Left hindlimb (tissue), 1 donor: ENCODE measurements at regions not wholly inside any gene's neighbourhood (a gene's known extent, or its start where the extent isn't known, plus 50 kb on each side); places are given as distances from the start of the nearest gene placed in this dataset.
"Not testable (repeated sequence)": the region's sequence is repeated elsewhere in the genome, so short reads cannot be mapped to it uniquely, and the experiment has no call there.

ENCODE experiments used
- DNase-seq: peaks from one replicate; pipeline ENCODE4 v3.0.0-alpha.2; 2018

DNA sequence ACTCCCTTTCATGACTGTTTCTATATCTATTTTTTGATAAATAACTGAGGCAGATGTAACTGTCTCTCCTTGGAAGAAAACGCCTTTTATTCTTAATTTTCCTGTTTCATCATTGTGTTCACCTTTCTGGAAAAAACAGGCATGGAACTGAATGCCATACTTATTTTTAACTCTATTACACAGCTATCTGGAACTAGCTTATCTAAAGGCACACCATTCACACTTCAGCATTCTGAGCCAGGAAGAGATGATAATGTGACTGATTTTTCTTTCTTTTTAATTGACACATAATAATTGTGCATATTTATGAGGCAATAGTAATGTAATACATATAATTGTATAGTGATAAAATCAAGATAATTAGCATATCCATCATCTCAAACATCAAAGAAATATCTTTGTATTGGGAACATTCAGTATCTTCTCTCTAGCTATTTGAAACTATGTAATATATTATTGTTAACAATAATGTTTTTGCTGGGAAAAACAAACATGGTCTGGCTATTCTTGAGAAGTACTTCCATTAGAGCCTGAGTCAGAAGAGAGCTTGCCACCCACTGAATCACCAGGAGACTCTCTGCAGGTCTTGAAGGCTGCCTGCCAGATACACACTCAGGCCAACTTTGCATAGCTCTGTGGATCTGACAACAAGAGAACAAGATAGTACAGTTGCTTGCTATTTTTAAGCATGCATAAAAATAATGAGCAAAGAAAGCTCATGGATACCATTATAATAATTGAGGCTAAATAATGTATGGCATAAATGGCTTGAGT, 501.0 kb upstream of the EDIL3 start:
- DNase-seq: no peak

DNA sequence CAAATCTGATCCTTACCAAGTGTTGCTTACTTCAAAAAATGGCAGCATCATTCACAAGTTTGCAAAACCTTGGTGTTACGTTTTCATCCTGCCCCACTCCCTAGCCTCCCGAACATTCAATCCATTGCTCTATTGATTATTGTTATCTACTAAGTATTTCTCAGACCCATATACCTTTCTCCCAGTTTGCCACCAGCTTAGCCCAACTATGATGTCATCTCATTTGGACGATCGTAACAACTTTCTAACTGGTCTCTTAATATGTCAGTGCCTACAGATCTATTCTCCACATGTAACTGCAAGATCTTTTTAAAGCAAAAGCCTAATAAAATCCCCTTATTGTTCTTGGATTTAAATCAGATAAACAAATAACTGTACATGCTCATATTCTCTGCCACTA, 497.1 kb upstream of the EDIL3 start:
- DNase-seq: no peak

DNA sequence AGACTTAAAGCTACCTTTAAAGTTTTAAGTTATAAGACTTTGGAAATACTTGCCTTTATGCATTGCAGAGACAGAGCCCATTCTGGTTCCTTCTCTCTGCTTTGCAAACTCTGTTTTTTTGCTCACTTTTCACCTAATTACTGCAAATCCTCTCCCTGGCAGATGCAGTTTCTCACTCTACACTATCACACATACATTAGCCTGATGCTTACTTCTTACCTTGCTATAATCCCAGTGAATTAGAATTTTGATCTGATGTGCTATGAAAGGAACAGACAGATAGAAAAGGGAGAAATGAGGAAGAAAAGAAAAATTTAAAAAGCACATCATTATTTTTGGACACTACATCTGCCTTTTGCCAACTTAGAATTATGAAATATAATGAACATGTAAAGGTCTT, 489.5 kb upstream of the EDIL3 start:
- no peak for DNase-seq

DNA sequence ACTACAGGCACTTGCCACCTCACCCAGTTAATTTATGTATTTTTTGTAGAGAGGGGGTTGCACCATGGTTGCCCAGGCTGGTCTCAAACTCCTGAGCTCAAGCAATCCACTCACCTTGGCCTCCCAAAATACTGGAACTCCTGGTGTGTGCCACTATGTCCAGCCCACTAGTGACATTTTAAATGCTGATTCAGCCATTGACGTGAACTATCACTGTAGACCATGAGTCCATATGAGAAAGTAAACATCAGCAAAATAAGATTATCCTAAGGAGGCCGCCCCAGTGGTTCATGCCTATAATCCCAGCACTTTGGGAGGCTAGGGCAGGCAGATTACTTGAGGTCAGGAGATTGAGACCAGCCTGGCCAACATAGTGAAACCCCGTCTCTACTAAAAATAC, 488.1 kb upstream of the EDIL3 start:
- no peak for DNase-seq

DNA sequence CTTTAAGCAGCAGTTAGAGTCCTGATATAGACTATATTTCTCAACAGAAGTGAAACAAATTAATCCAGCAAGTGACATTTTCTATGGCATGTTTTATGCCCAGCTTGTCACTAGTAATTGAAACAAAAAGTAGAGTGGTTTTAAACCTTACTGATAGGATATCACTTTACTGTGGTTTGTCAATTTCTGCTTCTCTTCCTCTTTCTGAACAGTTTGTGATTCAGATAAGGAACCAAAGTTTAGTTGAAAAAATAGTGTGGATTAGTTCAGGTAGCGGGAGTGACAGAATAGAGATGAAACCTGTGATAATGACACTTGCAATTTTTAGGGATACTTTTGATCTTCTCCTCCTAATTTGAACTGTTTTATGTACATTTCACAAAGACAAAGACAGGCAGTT, 485.7 kb upstream of the EDIL3 start:
- DNase-seq: no peak

DNA sequence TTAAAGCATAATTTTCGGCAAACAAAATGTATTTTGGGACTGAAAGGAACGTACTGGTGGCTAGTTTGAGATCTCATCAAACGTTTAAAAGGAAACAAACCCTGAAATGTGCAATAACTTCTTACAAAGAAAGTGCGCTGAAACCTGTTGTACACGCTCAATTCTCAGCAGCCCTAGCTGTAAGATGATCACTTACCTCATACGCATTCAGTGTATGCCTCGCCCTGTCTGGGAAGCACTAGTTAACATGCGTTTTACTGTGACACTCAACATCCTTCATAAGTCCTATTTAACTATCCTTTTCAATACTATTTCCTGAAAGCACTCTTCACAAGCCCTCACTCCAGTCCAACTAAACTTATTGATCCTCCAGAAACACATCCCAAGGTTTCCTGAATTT, 485.0 kb upstream of the EDIL3 start:
- DNase-seq: no peak

DNA sequence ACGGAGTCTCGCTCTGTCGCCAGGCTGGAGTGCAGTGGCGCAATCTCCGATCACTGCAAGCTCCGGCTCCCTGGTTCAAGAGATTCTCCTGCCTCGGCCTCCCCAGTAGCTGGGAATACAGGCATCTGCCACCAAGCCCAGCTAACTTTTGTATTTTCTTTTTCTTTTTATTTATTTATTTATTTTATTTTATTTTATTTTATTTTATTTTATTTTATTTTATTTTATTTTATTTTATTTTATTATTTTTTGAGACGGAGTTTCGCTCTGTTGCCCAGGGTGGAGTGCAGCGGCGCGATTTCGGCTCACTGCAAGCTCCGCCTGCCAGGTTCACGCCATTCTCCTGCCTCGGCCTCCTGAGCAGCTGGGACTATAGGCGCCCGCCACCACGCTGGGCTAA, 479.3 kb upstream of the EDIL3 start:
- DNase-seq: not testable (repeated sequence)

DNA sequence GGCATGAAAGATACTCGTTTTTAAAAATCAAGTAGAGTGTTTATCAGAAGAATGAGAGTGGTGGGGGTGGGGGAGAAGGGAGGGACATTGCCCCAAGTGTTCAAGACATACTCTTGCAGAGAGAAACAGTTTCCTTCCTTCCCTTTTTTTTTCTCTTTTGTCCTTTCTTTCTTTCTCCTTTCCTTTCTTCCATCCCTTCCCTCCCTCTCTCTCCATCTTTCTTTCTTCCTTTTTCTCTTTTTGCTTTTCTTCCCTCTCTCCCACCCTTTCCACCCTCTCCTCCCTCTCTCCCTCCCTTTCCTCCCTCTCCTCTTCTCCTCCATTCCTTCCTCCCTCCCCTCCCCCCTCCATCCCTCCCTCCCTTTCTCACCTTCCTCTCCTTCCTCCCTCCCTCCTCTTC, 478.3 kb upstream of the EDIL3 start:
- DNase-seq: no peak

DNA sequence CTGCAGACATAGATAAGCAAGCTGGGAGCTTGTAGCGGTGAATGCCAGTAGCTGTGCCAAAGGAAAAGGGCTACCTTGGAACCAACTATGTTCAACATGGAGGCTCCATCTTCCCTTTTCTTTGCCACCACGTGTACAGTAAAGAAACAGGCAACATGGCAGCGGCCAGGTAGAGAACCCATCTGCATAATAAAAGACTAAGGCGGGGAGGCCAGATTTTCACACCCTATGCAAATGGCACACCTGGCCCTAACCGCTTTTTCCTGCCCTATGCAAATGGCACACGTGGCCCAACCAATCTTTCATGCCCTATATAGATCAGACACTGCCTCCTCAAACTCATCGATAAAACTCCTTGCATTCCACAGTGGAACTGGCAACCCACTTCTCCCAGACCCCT, 477.5 kb upstream of the EDIL3 start:
- no peak for DNase-seq

DNA sequence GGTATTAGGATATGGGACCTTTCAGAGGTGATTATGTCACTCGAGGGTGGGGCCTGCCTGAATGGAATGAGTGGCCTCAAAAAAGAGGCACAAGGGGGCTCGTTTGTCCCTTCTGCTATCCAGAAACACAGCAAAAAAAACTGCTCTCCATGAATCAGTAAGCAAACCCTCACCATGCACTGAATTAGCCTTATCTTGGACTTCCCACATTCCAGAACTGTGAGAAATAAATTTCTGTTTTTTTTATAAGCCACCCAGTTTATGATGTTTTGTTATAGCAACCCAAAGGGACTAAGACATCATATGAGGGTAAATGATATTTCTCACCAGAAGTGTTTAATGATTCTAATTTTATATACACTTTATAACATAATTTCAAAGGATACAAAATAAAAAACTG, 476.6 kb upstream of the EDIL3 start:
- no peak for DNase-seq

DNA sequence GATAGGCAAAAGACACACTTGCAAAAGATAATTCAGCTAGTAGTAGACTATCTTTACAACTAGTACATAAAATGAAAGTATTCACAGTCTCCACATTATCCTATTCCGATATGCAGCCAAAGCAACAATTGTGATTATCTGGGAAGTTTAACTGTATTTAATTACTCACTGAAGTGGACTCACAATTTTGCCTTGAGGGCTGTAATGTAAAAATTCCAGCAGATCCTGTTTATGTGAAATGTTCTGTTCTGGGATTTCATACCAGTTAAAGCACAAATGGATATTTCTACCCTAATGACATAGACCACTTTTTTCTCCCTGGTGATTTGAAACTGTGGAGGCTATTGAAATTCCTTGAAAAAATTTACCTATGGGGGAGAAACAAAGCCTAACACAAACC, 474.4 kb upstream of the EDIL3 start:
- DNase-seq: no peak

DNA sequence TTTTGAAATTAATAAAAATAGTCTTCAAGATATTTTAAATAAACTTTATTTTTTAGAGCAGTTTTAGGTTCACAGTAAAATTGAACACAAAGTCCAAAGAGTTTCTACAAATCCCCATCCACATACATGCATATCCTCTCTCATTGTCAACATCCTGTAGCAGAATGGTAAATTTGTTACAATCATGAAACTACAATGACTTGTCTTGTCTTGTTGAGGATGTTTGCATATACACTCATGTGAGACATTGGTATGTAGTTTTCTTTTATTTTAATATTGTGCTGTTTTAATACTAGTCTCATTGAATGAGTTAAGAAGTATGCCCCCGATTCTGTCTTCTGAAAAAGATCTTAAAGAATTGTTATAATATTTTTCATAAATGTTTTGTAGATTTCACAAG, 447.0 kb upstream of the EDIL3 start:
- DNase-seq: no peak

DNA sequence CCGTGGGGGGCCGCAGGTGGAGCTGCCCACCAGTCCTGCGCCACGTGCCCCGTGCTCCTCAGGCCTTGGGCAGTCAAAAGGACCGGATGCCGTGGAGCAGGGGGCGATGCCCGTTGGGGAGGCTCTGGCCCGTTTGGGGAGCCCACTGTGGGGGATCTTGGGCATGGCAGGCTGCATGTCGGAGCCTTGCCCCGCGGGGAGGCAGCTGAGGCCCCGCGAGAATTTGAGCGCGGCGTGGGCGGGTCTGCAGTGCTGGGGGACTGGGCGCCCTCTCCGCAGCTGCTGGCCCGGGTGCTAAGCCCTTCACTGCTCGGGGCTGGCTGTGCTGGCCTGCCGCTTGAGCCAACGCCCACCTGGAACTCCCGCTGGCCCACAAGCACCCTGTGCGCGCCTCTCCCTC, 445.6 kb upstream of the EDIL3 start:
- DNase-seq: no peak

DNA sequence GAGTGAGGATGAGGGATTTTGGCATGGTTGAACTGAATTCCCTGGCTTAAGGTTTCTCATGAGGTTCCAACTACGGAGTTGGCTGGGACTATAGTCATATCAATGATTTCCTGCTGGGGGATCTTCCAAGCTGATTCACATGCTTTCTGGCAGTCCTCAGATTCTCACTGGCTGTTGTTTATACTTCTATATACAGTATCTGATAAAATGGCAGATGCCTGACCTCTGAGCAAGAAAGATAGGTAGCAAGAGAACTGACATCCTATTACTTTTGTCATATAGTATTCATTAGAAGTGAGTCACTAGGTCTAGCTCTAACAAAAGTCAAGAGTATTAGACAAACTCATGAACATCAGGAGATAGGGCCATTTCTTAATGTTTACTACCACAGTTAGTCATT, 440.9 kb upstream of the EDIL3 start:
- DNase-seq: no peak

DNA sequence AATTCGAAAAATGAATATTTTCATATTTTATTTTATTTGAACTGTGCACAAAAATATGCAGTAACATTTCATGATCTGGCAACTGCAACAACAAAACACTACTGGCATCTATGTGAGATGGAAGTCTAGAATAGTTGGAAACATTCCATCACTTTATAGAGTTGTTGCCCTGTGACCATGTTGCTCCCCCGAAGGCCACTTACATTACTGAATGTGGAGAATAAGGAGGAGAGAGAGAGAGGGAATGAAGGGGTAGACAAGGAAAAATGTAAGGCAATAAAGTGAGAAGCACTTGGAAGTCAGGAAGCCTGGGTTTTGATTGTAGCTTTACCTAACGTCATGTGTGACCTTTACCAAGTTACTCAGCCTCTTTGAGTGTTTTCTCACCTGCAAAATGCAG, 437.2 kb upstream of the EDIL3 start:
- DNase-seq: no peak

DNA sequence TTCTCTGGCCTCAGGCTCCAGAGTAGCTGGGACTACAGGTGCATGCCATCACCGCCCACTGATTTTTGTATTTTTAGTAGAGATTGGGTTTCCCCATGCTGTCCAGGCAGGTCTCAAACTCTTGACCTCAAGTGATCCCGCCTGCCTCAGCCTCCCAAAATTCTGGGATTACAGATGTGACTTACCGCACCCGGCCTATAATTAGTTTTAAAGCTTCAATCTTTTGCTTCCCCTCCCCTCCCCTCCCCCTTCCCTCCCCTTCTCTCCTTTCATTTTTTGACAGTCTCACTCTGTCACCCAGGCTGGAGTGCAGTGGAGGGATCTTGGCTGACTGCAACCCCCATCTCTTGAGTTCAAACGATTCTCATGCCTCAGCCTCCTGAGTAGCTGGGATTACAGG, 433.3 kb upstream of the EDIL3 start:
- no peak for DNase-seq

DNA sequence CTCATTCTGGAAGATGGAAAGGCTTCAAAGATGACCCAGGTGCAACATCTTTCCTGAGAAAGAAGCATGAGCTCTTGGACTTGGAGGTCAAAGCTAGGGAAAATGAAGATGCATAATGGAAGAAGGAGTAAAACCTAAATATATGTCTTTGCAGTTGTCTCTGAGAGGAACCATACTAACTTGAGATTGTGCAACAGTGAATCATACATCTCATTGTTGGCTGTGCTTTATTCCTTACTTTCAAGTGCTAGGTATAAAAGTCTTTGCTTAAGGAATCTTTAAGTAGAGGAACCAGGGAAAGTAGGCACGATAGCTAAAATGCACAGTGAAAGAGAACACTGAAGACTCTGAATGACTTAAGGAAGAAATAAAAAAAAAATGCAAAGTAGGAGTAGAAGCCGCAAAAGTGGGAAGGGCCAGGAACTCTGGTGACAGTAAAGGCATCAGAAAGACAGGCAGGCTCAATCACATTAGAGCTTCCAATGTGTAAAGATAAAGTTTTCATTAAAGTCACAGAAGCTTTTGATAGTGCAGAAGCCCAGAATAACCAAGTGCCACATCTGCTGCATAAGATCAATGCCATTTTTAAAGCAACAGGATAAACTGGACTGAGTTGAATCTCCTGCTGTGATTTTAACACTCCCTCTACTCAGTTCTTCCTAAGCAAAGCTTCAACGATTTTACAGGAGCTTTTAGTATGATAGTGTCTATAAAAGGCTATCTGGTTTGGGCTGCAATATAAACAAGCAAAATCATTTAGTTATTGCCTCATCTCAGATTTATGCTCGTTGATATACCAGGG, 432.3 kb upstream of the EDIL3 start:
- DNase-seq: no peak

DNA sequence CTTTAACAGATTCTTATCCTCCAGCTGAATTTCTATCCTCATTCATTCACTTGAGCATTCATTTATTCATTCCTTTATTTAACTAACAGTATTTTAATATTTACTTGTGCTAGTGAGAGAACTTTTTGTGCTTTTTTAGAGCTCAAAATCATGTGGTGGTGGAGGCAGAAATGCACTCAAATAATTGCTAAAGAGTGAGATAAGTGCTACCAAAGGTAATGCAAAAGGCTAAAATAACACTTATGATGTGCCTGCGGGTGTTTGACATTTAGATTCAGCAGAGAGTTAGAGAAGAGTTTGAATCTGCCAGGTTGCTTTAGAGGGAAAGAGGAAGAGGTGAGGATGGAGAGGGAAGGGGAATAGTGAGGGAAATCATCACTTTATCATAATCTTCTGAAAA, 431.5 kb upstream of the EDIL3 start:
- no peak for DNase-seq

DNA sequence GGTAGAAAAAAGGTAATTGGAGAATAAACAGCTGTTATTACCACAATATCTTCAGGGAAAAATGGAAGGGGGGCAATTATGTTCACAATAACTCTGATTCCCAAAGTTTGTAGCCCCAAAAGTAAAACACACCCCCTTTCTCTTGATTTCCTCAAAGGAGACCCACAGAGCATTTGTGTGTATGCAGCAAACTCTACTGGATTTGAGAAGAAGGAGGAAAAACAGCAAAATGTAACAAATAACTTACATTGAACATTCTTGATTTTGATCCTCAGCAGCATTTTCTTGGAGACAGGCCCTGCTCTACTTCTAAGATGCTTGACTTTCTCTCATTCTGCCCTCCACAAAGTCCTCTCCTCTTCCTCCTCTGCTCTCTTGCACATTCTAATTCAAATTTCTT, 420.8 kb upstream of the EDIL3 start:
- DNase-seq: no peak

DNA sequence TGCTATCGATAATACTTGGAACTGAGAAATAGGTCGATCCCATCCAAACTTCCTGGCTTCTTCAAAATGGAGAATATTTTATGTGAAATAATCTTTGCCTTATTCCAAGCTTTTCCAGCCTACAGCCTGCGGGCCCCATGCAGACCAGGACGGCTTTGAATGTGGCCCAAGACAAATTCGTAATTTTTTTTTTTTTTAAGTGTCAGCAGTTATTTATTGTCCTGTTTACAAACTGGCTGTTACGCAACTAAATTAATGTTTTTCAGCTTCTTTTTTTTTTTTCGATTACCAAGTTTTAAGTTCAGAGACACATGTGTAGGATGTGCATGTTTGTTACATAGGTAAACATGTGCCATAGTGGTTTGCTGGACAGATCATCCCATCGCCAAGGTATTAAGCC, 411.7 kb upstream of the EDIL3 start:
- no peak for DNase-seq

DNA sequence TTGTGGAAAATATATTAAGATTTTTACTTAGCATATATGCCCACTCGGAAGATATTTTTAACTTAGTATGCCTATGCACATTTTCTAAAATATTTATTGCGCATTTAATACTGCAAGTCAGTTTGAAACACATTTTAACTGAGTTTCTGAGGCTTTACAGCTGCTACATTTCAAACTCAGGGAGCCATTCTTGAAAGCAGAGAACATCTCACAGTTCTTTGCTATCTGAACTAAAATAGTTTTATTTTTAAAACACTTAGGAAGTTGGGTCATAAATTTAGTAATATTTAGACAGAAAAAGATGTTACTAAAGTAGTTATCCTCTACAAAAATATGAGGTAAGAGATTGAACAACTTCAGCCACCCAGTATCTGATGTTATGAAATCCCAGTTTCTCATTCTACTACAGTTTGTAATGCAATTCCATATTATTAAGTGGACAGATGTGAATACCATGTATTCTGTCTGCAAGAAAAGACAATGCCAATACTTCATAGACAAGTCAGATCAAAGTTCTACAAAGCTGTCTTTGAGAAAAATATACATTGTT, 409.9 kb upstream of the EDIL3 start:
- DNase-seq: no peak

DNA sequence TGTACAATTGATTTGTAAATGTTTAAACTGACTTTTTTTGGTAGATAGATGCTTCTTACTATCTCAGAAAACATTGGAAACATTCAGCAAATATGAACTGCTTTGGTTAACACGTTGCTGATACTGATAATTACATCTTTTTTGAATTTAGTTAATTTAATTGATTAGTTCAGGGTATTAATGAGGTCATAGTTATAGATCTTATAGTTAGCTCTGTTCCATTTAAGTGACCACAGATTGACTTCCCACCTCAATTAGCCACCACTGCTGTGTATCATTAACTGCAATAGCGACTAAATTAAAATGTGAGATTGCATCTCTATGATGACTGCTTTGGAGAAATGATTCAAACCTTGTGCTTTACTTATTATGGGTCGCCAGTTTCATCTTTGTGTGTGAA, 407.1 kb upstream of the EDIL3 start:
- no peak for DNase-seq

DNA sequence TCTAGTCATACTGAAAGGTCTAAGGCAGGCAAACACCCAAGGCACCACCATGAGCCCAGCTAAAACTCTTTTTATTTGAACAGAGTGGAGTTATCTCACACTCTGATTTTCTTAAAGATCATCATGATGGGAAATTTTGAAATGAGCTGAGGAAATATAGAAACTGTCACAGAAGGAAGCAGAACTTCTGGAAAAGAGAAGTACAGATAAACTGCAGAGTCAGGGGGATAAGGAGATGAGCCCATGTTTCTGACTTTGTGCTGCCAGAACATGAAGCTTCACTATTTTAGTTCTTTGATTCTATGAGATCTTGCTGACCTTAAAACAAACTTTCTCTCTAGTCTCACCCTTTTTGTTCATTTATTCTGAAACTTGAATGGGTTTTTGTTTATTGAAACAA, 406.5 kb upstream of the EDIL3 start:
- DNase-seq: no peak

DNA sequence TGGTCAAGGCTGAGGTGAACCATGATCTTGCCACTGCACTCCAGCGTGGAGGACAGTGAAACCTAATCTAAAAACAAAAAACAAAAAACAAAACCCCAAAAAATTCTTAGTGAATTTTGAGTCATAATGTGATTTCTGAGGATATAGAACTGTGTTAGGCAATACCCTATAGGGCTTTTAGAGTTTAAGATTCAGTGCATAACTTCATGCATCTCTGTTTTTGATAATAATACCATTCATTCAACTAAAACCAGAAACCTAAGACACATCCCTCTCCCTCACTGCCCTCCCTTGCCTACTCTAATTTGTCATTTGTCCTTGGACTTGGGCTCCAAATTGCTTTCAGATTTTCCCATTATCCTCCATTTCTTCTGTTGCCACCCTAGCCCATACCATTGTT, 405.7 kb upstream of the EDIL3 start:
- no peak for DNase-seq
